ENCODE measurements at regions not wholly inside any gene's neighbourhood (a gene's known extent, or its start where the extent isn't known, plus 50 kb on each side); places are given as distances from the start of the nearest gene placed in this dataset.

DNA sequence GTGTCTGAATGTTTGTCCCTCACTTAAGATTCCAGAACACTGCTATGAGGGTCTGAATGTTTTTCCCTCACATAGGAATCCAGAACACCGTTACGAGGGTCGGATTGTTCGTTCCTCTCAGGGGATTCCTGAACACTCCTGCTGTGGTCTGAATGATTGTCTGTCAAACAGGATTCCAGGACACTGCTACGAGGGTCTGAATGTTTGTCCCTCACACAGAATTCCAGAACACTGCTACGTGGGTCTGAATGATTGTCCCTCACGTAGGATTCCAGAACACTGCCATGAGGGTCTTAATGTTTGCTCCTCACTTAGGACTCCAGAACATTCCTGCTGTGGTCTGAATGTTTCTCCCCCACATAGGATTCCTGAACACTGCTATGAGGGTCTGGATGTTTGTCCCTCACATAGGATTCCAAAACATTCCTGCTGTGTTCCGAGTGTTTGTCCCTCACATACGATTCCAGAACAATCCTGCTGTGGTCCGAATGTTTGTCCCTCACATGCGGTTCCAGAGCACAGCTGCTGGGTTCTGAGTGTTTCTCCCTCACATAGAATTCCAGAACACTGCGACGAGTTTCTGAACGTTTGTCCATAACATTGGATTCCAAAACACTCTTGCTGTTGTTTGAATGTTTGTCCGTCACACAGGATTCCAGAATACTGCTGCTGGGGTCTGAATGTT lies 199.5 kb downstream of the FOXD4L6 start:
- TF ChIP-seq, protein P1, sequence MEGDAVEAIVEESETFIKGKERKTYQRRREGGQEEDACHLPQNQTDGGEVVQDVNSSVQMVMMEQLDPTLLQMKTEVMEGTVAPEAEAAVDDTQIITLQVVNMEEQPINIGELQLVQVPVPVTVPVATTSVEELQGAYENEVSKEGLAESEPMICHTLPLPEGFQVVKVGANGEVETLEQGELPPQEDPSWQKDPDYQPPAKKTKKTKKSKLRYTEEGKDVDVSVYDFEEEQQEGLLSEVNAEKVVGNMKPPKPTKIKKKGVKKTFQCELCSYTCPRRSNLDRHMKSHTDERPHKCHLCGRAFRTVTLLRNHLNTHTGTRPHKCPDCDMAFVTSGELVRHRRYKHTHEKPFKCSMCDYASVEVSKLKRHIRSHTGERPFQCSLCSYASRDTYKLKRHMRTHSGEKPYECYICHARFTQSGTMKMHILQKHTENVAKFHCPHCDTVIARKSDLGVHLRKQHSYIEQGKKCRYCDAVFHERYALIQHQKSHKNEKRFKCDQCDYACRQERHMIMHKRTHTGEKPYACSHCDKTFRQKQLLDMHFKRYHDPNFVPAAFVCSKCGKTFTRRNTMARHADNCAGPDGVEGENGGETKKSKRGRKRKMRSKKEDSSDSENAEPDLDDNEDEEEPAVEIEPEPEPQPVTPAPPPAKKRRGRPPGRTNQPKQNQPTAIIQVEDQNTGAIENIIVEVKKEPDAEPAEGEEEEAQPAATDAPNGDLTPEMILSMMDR (IDR thresholded peaks at IDR 0.05) = no peak
- TF ChIP-seq POLR2A (IDR thresholded peaks at IDR 0.05) = no peak

All from ovary (tissue), 3 donors.